CMK (cell line): ENCODE measurements at regions not wholly inside any gene's neighbourhood (a gene's known extent, or its start where the extent isn't known, plus 50 kb on each side); places are given as distances from the start of the nearest gene placed in this dataset.

Source experiments
- DNase-seq: peaks from one replicate; pipeline ENCODE4 v3.0.0-alpha.2; 2010; ENCODE audit warnings: low read depth

- no peak for DNase-seq
These were observed 133.8 kb upstream of the ACVR2A start for GRCh38 chr2:147711031-147711430.

- DNase-seq: no peak
These were observed 135.2 kb upstream of the ACVR2A start for GRCh38 chr2:147709655-147710054.

- no peak for DNase-seq
These were observed 141.7 kb upstream of the ACVR2A start for GRCh38 chr2:147703171-147703570.

GRCh38 chr2:147698166-147698565 is 146.7 kb upstream of the ACVR2A start:
- DNase-seq: no peak

GRCh38 chr2:147696426-147696825 is 148.4 kb upstream of the ACVR2A start:
- DNase-seq: no peak

- DNase-seq: no peak
These were observed 155.5 kb upstream of the ACVR2A start for GRCh38 chr2:147689220-147689909.

GRCh38 chr2:147688242-147688641 is 156.6 kb upstream of the ACVR2A start:
- no peak for DNase-seq

GRCh38 chr2:147686365-147686764 is 158.5 kb upstream of the ACVR2A start:
- DNase-seq: no peak

GRCh38 chr2:147684903-147685302 is 159.9 kb upstream of the ACVR2A start:
- DNase-seq: no peak

GRCh38 chr2:147683380-147683779 is 161.4 kb upstream of the ACVR2A start:
- DNase-seq: no peak

- DNase-seq: no peak
These were observed 163.7 kb upstream of the ACVR2A start for GRCh38 chr2:147681093-147681492.

- no peak for DNase-seq
These were observed 164.8 kb upstream of the ACVR2A start for GRCh38 chr2:147679955-147680531.

GRCh38 chr2:147679191-147679954 is 165.5 kb upstream of the ACVR2A start:
- DNase-seq: no peak

GRCh38 chr2:147665105-147665504 is 179.7 kb upstream of the ACVR2A start:
- no peak for DNase-seq

- DNase-seq: no peak
These were observed 180.9 kb upstream of the ACVR2A start for GRCh38 chr2:147663962-147664361.

- no peak for DNase-seq
These were observed 181.5 kb upstream of the ACVR2A start for GRCh38 chr2:147663153-147663961.

- no peak for DNase-seq
These were observed 182.6 kb upstream of the ACVR2A start for GRCh38 chr2:147662221-147662620.

- no peak for DNase-seq
These were observed 184.1 kb upstream of the ACVR2A start for GRCh38 chr2:147660680-147661079.

- no peak for DNase-seq
These were observed 185.8 kb upstream of the ACVR2A start for GRCh38 chr2:147659051-147659450.

- DNase-seq: no peak
These were observed 187.5 kb upstream of the ACVR2A start for GRCh38 chr2:147657086-147658000.

GRCh38 chr2:147649998-147650397 is 194.8 kb upstream of the ACVR2A start:
- DNase-seq: no peak
